ENCODE measurements at regions not wholly inside any gene's neighbourhood (a gene's known extent, or its start where the extent isn't known, plus 50 kb on each side); places are given as distances from the start of the nearest gene placed in this dataset.

DNA sequence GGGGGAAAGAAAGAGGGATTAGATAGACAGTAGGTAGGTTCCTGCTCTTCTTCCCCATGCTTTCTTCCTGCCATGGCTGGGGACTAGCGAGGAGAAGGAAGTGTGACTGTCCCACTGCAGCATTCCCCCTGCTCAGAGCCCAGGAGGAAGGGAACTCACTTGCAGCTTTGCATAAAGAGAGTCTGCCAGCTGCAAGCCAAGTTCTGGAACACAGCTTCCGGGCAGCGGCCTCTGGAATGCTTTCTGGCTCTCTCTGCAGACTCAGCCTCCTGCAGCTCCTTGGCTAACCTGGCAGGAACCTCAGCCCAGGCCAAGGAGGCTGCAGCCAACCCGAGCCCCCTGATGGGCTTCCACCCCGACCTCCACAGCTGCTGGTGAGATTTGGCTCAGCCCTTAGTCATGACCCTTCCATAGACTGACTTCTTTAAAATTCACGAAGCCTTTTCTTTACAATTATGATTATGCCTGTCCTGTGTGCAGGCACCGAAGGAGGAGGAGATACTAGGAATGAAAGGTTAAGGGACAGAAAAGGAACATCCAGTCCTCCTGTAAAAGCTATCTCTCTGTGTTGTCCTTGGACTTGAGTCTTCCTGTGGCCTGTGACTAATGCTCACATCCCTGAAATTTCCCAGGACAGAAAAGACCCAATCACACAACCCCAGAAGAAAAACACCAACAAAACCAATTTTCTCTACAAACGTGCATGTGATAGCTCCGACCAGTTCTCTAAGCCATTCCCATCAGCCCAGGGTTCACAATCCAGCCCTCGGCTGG is 108.2 kb upstream of the OLIG2 start:
- no peak overlapping the region for H3K4me3 Mint-ChIP-seq
- ChIA-PET POLR2A (interaction anchor here (1.2 to 1.4 kb wide), 2 partner anchors 12 to 32 kb away, joined by 3 read pairs; no protein-coding TSS in a partner anchor), CTCF (interaction anchor here (0.9 to 4.2 kb wide), 9 partner anchors 8 to 281 kb away, joined by 3 to 17 read pairs (median 3); no protein-coding TSS in a partner anchor)
- ATAC-seq (no peak), DNase-seq (no peak)
- no peak overlapping the region for H3K27ac Mint-ChIP-seq
- H3K4me1 Mint-ChIP-seq (ENCODE audit: low read depth), result peaks cover 33% of the 10 kb centered on the region
- TF ChIP-seq CTCF (IDR thresholded peaks at IDR 0.05), result no peak
- intact Hi-C loops (cut with micrococcal nuclease), result no loop called here
- H3K27me3 Mint-ChIP-seq, result no peaks in the 10 kb centered on the region
- H3K9me3 Mint-ChIP-seq, result no peaks in the 10 kb centered on the region
- H3K36me3 Mint-ChIP-seq (ENCODE audit: low read depth), result no peaks in the 10 kb centered on the region

DNA sequence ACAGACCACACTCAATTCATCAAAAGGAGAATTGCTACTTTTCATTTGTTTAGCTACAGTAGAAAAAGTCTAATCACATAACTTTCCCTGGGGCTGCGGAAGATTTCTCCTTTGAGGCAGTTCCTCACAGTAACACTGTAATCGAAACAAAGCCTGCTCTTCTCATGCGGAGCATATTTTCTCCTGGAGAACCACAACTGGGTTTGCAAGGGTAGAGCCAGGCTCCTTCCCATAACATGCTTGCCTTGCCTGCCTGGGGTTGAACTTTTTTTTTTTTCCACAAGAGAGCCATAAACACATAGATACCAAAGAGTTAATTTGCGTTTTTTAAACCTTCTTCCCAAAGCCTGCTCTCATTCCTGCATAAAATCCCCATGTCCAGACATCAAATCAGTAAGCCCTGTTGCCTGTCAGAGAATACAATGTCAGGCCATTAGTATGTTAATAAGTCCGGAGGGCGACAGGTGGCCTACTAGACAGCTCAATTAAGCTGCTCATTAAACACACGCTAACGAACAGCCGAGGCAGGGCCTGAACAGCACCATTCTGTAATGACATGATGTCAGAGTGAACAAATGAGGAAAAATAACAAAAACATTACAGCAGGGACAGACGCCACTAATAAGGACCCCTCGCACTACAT is 107.1 kb upstream of the OLIG2 start:
- no peak overlapping the region for H3K4me3 Mint-ChIP-seq
- no peak for TF ChIP-seq CTCF (IDR thresholded peaks at IDR 0.05)
- ATAC-seq (no peak), DNase-seq (no peak)
- H3K36me3 Mint-ChIP-seq (ENCODE audit: low read depth), result no peaks in the 10 kb centered on the region
- POLR2A ChIA-PET, result interaction anchor here (0.6 to 0.8 kb wide), 2 partner anchors 11 to 19 kb away, joined by 3 to 4 read pairs; no protein-coding TSS in a partner anchor
- no peak overlapping the region for H3K27ac Mint-ChIP-seq
- no peaks in the 10 kb centered on the region for H3K27me3 Mint-ChIP-seq
- intact Hi-C loops (cut with micrococcal nuclease), result no loop called here
- H3K9me3 Mint-ChIP-seq, result no peaks in the 10 kb centered on the region
- CTCF ChIA-PET, result interaction anchor here (0.7 to 4.2 kb wide), 4 partner anchors 9 to 279 kb away, joined by 3 to 17 read pairs (median 3); no protein-coding TSS in a partner anchor
- peaks cover 31% of the 10 kb centered on the region for H3K4me1 Mint-ChIP-seq (ENCODE audit: low read depth)

GRCh38 chr21:32920474-32920873 is 105.3 kb upstream of the OLIG2 start:
- DNase-seq, result no peak
- POLR2A ChIA-PET, result no interaction called here
- Mint-ChIP-seq H3K9me3 (peaks cover 11% of the 10 kb centered on the region), H3K4me1 (ENCODE audit: low read depth) (peaks cover 13% of the 10 kb centered on the region), H3K36me3 (ENCODE audit: low read depth) (peaks cover 8% of the 10 kb centered on the region), H3K27me3 (no peaks in the 10 kb centered on the region), H3K4me3 (no peak overlapping the region), H3K27ac (no peak overlapping the region)
- intact Hi-C loops (cut with micrococcal nuclease), result no loop called here
- no peak for TF ChIP-seq CTCF (IDR thresholded peaks at IDR 0.05)
- CTCF ChIA-PET, result interaction anchor here (0.9 to 1.9 kb wide), 4 partner anchors 10 to 277 kb away, joined by 3 to 17 read pairs (median 3); no protein-coding TSS in a partner anchor
- no peak for ATAC-seq

- CTCF ChIA-PET, result interaction anchor here (0.8 to 3.2 kb wide), 12 partner anchors 10 to 276 kb away, joined by 3 to 31 read pairs (median 4); no protein-coding TSS in a partner anchor
- Mint-ChIP-seq H3K4me3 (no peak overlapping the region), H3K9me3 (peaks cover 17% of the 10 kb centered on the region), H3K4me1 (ENCODE audit: low read depth) (peaks cover 4% of the 10 kb centered on the region), H3K27me3 (no peaks in the 10 kb centered on the region), H3K36me3 (ENCODE audit: low read depth) (peaks cover 10% of the 10 kb centered on the region), H3K27ac (no peak overlapping the region)
- peak; percentile 67 for TF ChIP-seq CTCF (IDR thresholded peaks at IDR 0.05)
- ATAC-seq (no peak), DNase-seq (peak; percentile 67)
- intact Hi-C loops (cut with micrococcal nuclease), result no loop called here
- POLR2A ChIA-PET, result no interaction called here
Measured at GRCh38 chr21:32921632-32922230, 104.0 kb upstream of the OLIG2 start.
